ENCODE measurements at regions not wholly inside any gene's neighbourhood (a gene's known extent, or its start where the extent isn't known, plus 50 kb on each side); places are given as distances from the start of the nearest gene placed in this dataset.

GRCh38 chr2:184026961-184027360 lies 571.4 kb upstream of the ZNF804A start:
- ATAC-seq (ENCODE audit: poor library complexity) (no peak), DNase-seq (no peak)
- intact Hi-C loops (cut with DNase I, micrococcal nuclease): no loop called here
- ChIA-PET CTCF (no interaction called here), POLR2A (no interaction called here)
- Mint-ChIP-seq H3K27ac (no peak overlapping the region), H3K9me3 (peaks cover 8% of the 10 kb centered on the region), H3K4me3 (no peak overlapping the region), H3K36me3 (ENCODE audit: low read depth) (no peaks in the 10 kb centered on the region), H3K27me3 (no peaks in the 10 kb centered on the region), H3K4me1 (ENCODE audit: low read depth) (no peaks in the 10 kb centered on the region)
- Histone ChIP-seq H3K4me1 (ENCODE audit: insufficient read depth, low read length) (no peaks in the 10 kb centered on the region), H3K4me3 (ENCODE audit: low read length) (no peak overlapping the region), H3K27me3 (ENCODE audit: control insufficient read depth in 1 of 2, insufficient read depth in 2 of 2, low read length in 2 of 2) (no peaks in the 10 kb centered on the region), H3K36me3 (ENCODE audit: insufficient read depth, low read length) (no peaks in the 10 kb centered on the region), H3K27ac (ENCODE audit: low read depth in 1 of 2, low read length in 2 of 2) (no peak overlapping the region), H3K9me3 (ENCODE audit: control insufficient read depth in 1 of 2, insufficient read depth in 1 of 2, low read length in 2 of 2) (no peaks in the 10 kb centered on the region)
- TF ChIP-seq CTCF (IDR thresholded peaks at IDR 0.05): no peak

- ATAC-seq (ENCODE audit: poor library complexity) (no peak), DNase-seq (no peak)
- Histone ChIP-seq H3K36me3 (ENCODE audit: insufficient read depth, low read length) (no peaks in the 10 kb centered on the region), H3K4me1 (ENCODE audit: insufficient read depth, low read length) (no peaks in the 10 kb centered on the region), H3K27ac (ENCODE audit: low read depth in 1 of 2, low read length in 2 of 2) (no peak overlapping the region), H3K27me3 (ENCODE audit: control insufficient read depth in 1 of 2, insufficient read depth in 2 of 2, low read length in 2 of 2) (no peaks in the 10 kb centered on the region), H3K9me3 (ENCODE audit: control insufficient read depth in 1 of 2, insufficient read depth in 1 of 2, low read length in 2 of 2) (no peaks in the 10 kb centered on the region), H3K4me3 (ENCODE audit: low read length) (no peak overlapping the region)
- no peak overlapping the region for H3K4me3 Mint-ChIP-seq
- H3K27me3 Mint-ChIP-seq: no peaks in the 10 kb centered on the region
- H3K27ac Mint-ChIP-seq: no peak overlapping the region
- no peak for TF ChIP-seq CTCF (IDR thresholded peaks at IDR 0.05)
- H3K36me3 Mint-ChIP-seq (ENCODE audit: low read depth): no peaks in the 10 kb centered on the region
- CTCF ChIA-PET: no interaction called here
- H3K4me1 Mint-ChIP-seq (ENCODE audit: low read depth): no peaks in the 10 kb centered on the region
- H3K9me3 Mint-ChIP-seq: no peaks in the 10 kb centered on the region
- POLR2A ChIA-PET: no interaction called here
- intact Hi-C loops (cut with DNase I, micrococcal nuclease): no loop called here
Observed at GRCh38 chr2:184030245-184030644, 568.1 kb upstream of the ZNF804A start.

GRCh38 chr2:184030989-184031388 lies 567.3 kb upstream of the ZNF804A start:
- ChIA-PET CTCF (no interaction called here), POLR2A (no interaction called here)
- intact Hi-C loops (cut with DNase I, micrococcal nuclease): no loop called here
- H3K36me3 ChIP-seq (ENCODE audit: insufficient read depth, low read length): no peaks in the 10 kb centered on the region
- no peak overlapping the region for H3K4me3 ChIP-seq (ENCODE audit: low read length)
- no peak overlapping the region for H3K27ac ChIP-seq (ENCODE audit: low read depth in 1 of 2, low read length in 2 of 2)
- no peak overlapping the region for H3K27ac Mint-ChIP-seq
- H3K4me1 ChIP-seq (ENCODE audit: insufficient read depth, low read length): no peaks in the 10 kb centered on the region
- H3K27me3 Mint-ChIP-seq: no peaks in the 10 kb centered on the region
- no peaks in the 10 kb centered on the region for H3K27me3 ChIP-seq (ENCODE audit: control insufficient read depth in 1 of 2, insufficient read depth in 2 of 2, low read length in 2 of 2)
- DNase-seq: no peak
- no peak for TF ChIP-seq CTCF (IDR thresholded peaks at IDR 0.05)
- no peaks in the 10 kb centered on the region for H3K4me1 Mint-ChIP-seq (ENCODE audit: low read depth)
- no peaks in the 10 kb centered on the region for H3K9me3 Mint-ChIP-seq
- no peaks in the 10 kb centered on the region for H3K9me3 ChIP-seq (ENCODE audit: control insufficient read depth in 1 of 2, insufficient read depth in 1 of 2, low read length in 2 of 2)
- ATAC-seq (ENCODE audit: poor library complexity): no peak
- H3K4me3 Mint-ChIP-seq: no peak overlapping the region
- H3K36me3 Mint-ChIP-seq (ENCODE audit: low read depth): no peaks in the 10 kb centered on the region
